ENCODE measurements at regions not wholly inside any gene's neighbourhood (a gene's known extent, or its start where the extent isn't known, plus 50 kb on each side); places are given as distances from the start of the nearest gene placed in this dataset.

DNA sequence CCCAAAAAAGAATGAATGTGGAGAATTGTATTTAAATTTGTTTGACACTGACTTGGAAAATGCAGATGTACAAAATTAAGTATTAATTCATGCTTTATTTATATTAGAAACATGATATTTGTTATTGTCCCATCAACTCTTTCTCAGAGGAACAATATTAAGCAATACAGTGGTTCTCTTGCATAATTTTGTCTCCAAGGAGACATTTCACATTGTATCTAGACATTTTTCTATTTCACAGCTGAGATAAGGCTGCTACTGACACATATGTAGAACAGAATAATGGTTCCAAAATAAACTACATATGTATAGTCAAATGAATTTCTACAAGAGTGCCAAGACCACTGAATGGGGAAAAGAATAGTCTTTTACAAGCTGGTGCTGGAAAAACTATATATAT is 427.9 kb upstream of the SPANXN1 start:
- TF ChIP-seq, protein P1, sequence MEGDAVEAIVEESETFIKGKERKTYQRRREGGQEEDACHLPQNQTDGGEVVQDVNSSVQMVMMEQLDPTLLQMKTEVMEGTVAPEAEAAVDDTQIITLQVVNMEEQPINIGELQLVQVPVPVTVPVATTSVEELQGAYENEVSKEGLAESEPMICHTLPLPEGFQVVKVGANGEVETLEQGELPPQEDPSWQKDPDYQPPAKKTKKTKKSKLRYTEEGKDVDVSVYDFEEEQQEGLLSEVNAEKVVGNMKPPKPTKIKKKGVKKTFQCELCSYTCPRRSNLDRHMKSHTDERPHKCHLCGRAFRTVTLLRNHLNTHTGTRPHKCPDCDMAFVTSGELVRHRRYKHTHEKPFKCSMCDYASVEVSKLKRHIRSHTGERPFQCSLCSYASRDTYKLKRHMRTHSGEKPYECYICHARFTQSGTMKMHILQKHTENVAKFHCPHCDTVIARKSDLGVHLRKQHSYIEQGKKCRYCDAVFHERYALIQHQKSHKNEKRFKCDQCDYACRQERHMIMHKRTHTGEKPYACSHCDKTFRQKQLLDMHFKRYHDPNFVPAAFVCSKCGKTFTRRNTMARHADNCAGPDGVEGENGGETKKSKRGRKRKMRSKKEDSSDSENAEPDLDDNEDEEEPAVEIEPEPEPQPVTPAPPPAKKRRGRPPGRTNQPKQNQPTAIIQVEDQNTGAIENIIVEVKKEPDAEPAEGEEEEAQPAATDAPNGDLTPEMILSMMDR (conservative IDR thresholded peaks at IDR 0.05; ENCODE audit: low read depth, low read length) = no peak
- no peak for TF ChIP-seq EZH2 (IDR thresholded peaks at IDR 0.05; ENCODE audit: low read length, unreplicated experiment)
- no peak for TF ChIP-seq EZH2phosphoT487 (IDR thresholded peaks at IDR 0.05; ENCODE audit: borderline replicate concordance, low read length)

All from PC-3 (cell line).